Amygdala (tissue), 56 donors: ENCODE measurements at regions not wholly inside any gene's neighbourhood (a gene's known extent, or its start where the extent isn't known, plus 50 kb on each side); places are given as distances from the start of the nearest gene placed in this dataset.
"Not testable (repeated sequence)": the region's sequence is repeated elsewhere in the genome, so short reads cannot be mapped to it uniquely, and the experiment has no call there.

Experiments
- DNase-seq, 56 donors: peaks; one replicate each; lab custom pipeline; 2025; lab: John Stamatoyannopoulos, UW

- no peak for DNase-seq
These were observed 157.1 kb upstream of the BCHE start for GRCh38 chr3:165994293-165994692.

GRCh38 chr3:165984589-165984988 lies 147.4 kb upstream of the BCHE start:
- no peak for DNase-seq

GRCh38 chr3:165983284-165983683 lies 146.1 kb upstream of the BCHE start:
- no peak for DNase-seq

- no peak for DNase-seq
These were observed 144.1 kb upstream of the BCHE start for GRCh38 chr3:165981318-165981717.

- DNase-seq, result not testable (repeated sequence)
These were observed 123.6 kb upstream of the BCHE start for GRCh38 chr3:165960825-165961224.

- DNase-seq, result no peak
These were observed 116.9 kb upstream of the BCHE start for GRCh38 chr3:165954171-165954570.

GRCh38 chr3:165946360-165946759 lies 109.1 kb upstream of the BCHE start:
- DNase-seq, result no peak

GRCh38 chr3:165938986-165939540 lies 101.8 kb upstream of the BCHE start:
- DNase-seq, result no peak

GRCh38 chr3:165936081-165936480 lies 98.9 kb upstream of the BCHE start:
- DNase-seq, result not testable (repeated sequence)

GRCh38 chr3:165924301-165924791 lies 87.1 kb upstream of the BCHE start:
- DNase-seq, result not testable (repeated sequence)

GRCh38 chr3:165920984-165921383 lies 83.8 kb upstream of the BCHE start:
- no peak for DNase-seq

- no peak for DNase-seq
These were observed 82.1 kb upstream of the BCHE start for GRCh38 chr3:165919284-165919683.

GRCh38 chr3:165918657-165918979 lies 81.4 kb upstream of the BCHE start:
- no peak for DNase-seq

- DNase-seq, result not testable (repeated sequence)
These were observed 80.9 kb upstream of the BCHE start for GRCh38 chr3:165917938-165918656.

GRCh38 chr3:165915104-165915503 lies 77.9 kb upstream of the BCHE start:
- DNase-seq, result not testable (repeated sequence)

- DNase-seq, result no peak
These were observed 66.8 kb upstream of the BCHE start for GRCh38 chr3:165903885-165904630.

- no peak for DNase-seq
These were observed 61.8 kb upstream of the BCHE start for GRCh38 chr3:165899066-165899465.

GRCh38 chr3:165897137-165897536 lies 59.9 kb upstream of the BCHE start:
- DNase-seq, result no peak

- DNase-seq, result no peak
These were observed 58.7 kb upstream of the BCHE start for GRCh38 chr3:165895919-165896318.

GRCh38 chr3:165892565-165892964 lies 55.3 kb upstream of the BCHE start:
- DNase-seq, result no peak
